MV-4-11 (cell line): ENCODE measurements at regions not wholly inside any gene's neighbourhood (a gene's known extent, or its start where the extent isn't known, plus 50 kb on each side); places are given as distances from the start of the nearest gene placed in this dataset.

Experiments
- DNase-seq: peaks from one replicate; lab custom pipeline; 2025; lab: John Stamatoyannopoulos, UW

GRCh38 chr4:104795264-104795939 is 300.7 kb upstream of the CXXC4 start:
- DNase-seq: peak; percentile 49

- no peak for DNase-seq
Measured at GRCh38 chr4:104811727-104812126, 317.0 kb upstream of the CXXC4 start.

GRCh38 chr4:104815665-104816064 is 321.0 kb upstream of the CXXC4 start:
- peak; percentile 24 for DNase-seq

- DNase-seq: no peak
Measured at GRCh38 chr4:104818579-104818978, 323.9 kb upstream of the CXXC4 start.

GRCh38 chr4:104826171-104826570 is 320.5 kb upstream of the TET2 start:
- no peak for DNase-seq

- no peak for DNase-seq
Measured at GRCh38 chr4:104829761-104830160, 316.9 kb upstream of the TET2 start.

- no peak for DNase-seq
Measured at GRCh38 chr4:104848597-104849225, 298.0 kb upstream of the TET2 start.

- DNase-seq: no peak
Measured at GRCh38 chr4:104859601-104860237, 287.0 kb upstream of the TET2 start.

GRCh38 chr4:104860238-104861123 is 286.2 kb upstream of the TET2 start:
- peak; percentile 73 for DNase-seq

- no peak for DNase-seq
Measured at GRCh38 chr4:104866809-104867208, 279.9 kb upstream of the TET2 start.

GRCh38 chr4:104868533-104868932 is 278.1 kb upstream of the TET2 start:
- no peak for DNase-seq

GRCh38 chr4:104868958-104869357 is 277.7 kb upstream of the TET2 start:
- peak; percentile 80 for DNase-seq

- peak; percentile 68 for DNase-seq
Measured at GRCh38 chr4:104869831-104870230, 276.8 kb upstream of the TET2 start.

GRCh38 chr4:104870495-104871233 is 276.0 kb upstream of the TET2 start:
- no peak for DNase-seq

GRCh38 chr4:104878936-104879335 is 267.7 kb upstream of the TET2 start:
- no peak for DNase-seq

- DNase-seq: peak; percentile 68
Measured at GRCh38 chr4:104879367-104879766, 267.3 kb upstream of the TET2 start.

GRCh38 chr4:104879854-104880253 is 266.8 kb upstream of the TET2 start:
- DNase-seq: no peak

- no peak for DNase-seq
Measured at GRCh38 chr4:104881136-104881886, 265.4 kb upstream of the TET2 start.

GRCh38 chr4:104890598-104891275 is 255.9 kb upstream of the TET2 start:
- DNase-seq: no peak
